A673 (cell line): ENCODE measurements at regions not wholly inside any gene's neighbourhood (a gene's known extent, or its start where the extent isn't known, plus 50 kb on each side); places are given as distances from the start of the nearest gene placed in this dataset.

Experiments
- CTCF ChIP-seq: fragments of 300-800, 200-600 bp; sonication (generic); conservative IDR thresholded peaks from 2 replicates; pipeline ENCODE4 v1.5.1; 2017; ENCODE audit warnings: low read depth, mild to moderate bottlenecking, antibody characterized with exemption, low read length, moderate library complexity, mixed read lengths
- EZH2 ChIP-seq: fragments of 200-600 bp; sonication (generic); IDR thresholded peaks from 2 replicates; pipeline ENCODE4 v1.6.1; 2017; ENCODE audit warnings: borderline replicate concordance, low read depth, mild to moderate bottlenecking, mixed read lengths, antibody characterized with exemption, low read length; ENCODE audit not compliant: poor library complexity, severe bottlenecking

DNA sequence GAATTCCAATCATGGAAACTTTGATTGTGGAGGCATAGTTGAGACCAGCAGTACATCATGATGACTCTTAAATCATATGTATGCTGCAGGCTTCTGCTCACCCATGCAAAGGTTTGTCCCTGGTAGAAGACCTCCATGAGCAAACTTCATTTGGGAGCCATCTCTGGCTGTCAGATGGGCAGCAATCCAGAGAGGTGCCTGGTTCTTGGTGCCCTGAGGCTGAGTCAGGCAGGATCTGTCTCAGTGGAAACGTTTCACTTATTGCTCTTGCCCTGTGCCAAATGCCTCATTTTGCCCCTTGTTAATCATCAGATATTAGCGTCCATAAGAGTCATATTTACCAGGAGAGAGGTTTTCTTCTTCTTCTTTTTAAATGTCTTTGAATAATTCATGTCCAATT lies 151.5 kb upstream of the CELF4 start:
- TF ChIP-seq CTCF (no peak), EZH2 (no peak)
